ENCODE measurements at regions not wholly inside any gene's neighbourhood (a gene's known extent, or its start where the extent isn't known, plus 50 kb on each side); places are given as distances from the start of the nearest gene placed in this dataset.

DNA sequence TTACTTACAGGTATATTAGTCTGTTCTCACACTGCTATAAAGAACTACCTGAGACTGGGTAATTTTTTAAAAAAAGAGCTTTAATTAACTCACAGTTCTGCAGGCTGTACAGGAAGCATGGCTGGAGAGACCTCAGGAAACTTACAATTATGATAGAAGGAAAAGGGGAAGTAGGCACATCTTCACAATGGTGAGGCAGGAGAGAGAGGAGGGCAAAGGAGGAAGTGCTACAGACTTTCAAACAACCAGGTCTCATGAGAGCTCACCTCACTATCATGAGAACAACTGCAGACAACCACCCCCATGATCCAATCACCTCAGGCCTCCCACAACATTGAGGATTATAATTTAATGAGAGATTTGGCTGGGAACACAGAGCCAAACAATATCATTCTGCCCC lies 511.7 kb downstream of the SLITRK6 start:
- Histone ChIP-seq H3K27ac (ENCODE audit: low read length in 2 of 2) (no peak overlapping the region), H3K4me1 (ENCODE audit: control insufficient read depth in 2 of 2, insufficient read depth in 2 of 2, low read length in 2 of 2) (no peaks in the 10 kb centered on the region), H4K20me1 (ENCODE audit: control insufficient read depth, insufficient read depth, low read length, poor library complexity, severe bottlenecking) (no peaks in the 10 kb centered on the region), H2AFZ (ENCODE audit: insufficient read depth, low read depth, low read length, poor library complexity, severe bottlenecking) (no peak overlapping the region), H3K9me3 (ENCODE audit: control extremely low read depth in 1 of 3, control insufficient read depth in 2 of 3, insufficient read depth in 1 of 3, low read length in 2 of 3) (peaks cover 0 to 8% (median 0%) of the 10 kb centered on the region in 3 donors), H3K79me2 (ENCODE audit: control insufficient read depth, insufficient read depth, low read length) (no peaks in the 10 kb centered on the region), H3K27me3 (replicated peaks in 1 of 4; ENCODE audit: control extremely low read depth in 1 of 4, control insufficient read depth in 3 of 4, insufficient read depth in 4 of 4, low read length in 3 of 4) (no peaks in the 10 kb centered on the region), H3K9ac (ENCODE audit: low read length) (no peak overlapping the region), H3K36me3 (replicated peaks in 1 of 2; ENCODE audit: control extremely low read depth in 1 of 2, control insufficient read depth in 1 of 2, extremely low read depth in 1 of 2, insufficient read depth in 2 of 2, low read length in 1 of 2) (no peaks in the 10 kb centered on the region), H3K4me3 (ENCODE audit: control extremely low read depth in 1 of 5, extremely low read depth in 1 of 5, insufficient read depth in 1 of 5, low read depth in 2 of 5, low read length in 4 of 5) (no peak overlapping the region), H3K4me2 (replicated peaks; ENCODE audit: low read depth, low read length, poor library complexity, severe bottlenecking) (no peak overlapping the region)
- CTCF ChIA-PET = no interaction called here
- no peak overlapping the region for H3K27ac Mint-ChIP-seq
- ATAC-seq (ENCODE audit: low read depth) (no peak), DNase-seq (no peak)
- H3K27me3 Mint-ChIP-seq = no peaks in the 10 kb centered on the region
- TF ChIP-seq, protein P1, sequence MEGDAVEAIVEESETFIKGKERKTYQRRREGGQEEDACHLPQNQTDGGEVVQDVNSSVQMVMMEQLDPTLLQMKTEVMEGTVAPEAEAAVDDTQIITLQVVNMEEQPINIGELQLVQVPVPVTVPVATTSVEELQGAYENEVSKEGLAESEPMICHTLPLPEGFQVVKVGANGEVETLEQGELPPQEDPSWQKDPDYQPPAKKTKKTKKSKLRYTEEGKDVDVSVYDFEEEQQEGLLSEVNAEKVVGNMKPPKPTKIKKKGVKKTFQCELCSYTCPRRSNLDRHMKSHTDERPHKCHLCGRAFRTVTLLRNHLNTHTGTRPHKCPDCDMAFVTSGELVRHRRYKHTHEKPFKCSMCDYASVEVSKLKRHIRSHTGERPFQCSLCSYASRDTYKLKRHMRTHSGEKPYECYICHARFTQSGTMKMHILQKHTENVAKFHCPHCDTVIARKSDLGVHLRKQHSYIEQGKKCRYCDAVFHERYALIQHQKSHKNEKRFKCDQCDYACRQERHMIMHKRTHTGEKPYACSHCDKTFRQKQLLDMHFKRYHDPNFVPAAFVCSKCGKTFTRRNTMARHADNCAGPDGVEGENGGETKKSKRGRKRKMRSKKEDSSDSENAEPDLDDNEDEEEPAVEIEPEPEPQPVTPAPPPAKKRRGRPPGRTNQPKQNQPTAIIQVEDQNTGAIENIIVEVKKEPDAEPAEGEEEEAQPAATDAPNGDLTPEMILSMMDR (IDR thresholded peaks at IDR 0.05) = no peak
- no peak for TF ChIP-seq EZH2 (IDR thresholded peaks at IDR 0.05; ENCODE audit: borderline replicate concordance, insufficient read depth, low read depth, low read length, poor library complexity, severe bottlenecking)
- H3K4me1 Mint-ChIP-seq = no peaks in the 10 kb centered on the region
- intact Hi-C loops (cut with micrococcal nuclease) = no loop called here
- no peak overlapping the region for H3K4me3 Mint-ChIP-seq
- POLR2A ChIA-PET = no interaction called here
- H3K9me3 Mint-ChIP-seq (ENCODE audit: insufficient read depth) = peaks cover 6% of the 10 kb centered on the region

DNA sequence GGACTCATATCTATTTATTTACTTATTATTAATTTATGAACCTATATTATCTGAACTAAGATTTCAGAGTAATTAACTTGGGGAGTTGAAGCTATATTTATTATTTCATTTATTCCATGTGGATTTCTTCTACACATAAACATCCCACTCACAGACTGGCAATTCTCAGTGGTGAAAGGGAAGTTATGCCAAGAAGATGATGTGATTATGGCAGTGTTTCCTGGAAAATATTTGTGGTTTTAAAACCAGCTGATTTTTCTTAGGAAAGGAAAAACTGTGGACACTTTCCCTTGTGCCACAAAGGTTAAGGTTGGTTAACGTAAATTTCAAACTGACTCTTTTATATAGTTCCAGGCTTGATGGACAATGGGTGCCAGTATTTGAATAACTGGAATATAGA lies 513.1 kb downstream of the SLITRK6 start:
- intact Hi-C loops (cut with micrococcal nuclease) = no loop called here
- ChIA-PET POLR2A (no interaction called here), CTCF (no interaction called here)
- H3K79me2 ChIP-seq (ENCODE audit: control insufficient read depth, insufficient read depth, low read length) = no peaks in the 10 kb centered on the region
- no peak overlapping the region for H3K9ac ChIP-seq (ENCODE audit: low read length)
- WGBS (ENCODE audit: insufficient coverage) = no CpG with 5 or more reads among the region's 1 CpG
- peaks cover 6% of the 10 kb centered on the region for H3K9me3 Mint-ChIP-seq (ENCODE audit: insufficient read depth)
- H4K20me1 ChIP-seq (ENCODE audit: control insufficient read depth, insufficient read depth, low read length, poor library complexity, severe bottlenecking) = no peaks in the 10 kb centered on the region
- no peaks in the 10 kb centered on the region for H3K27me3 ChIP-seq (replicated peaks in 1 of 4; ENCODE audit: control extremely low read depth in 1 of 4, control insufficient read depth in 3 of 4, insufficient read depth in 4 of 4, low read length in 3 of 4)
- no peak overlapping the region for H3K4me2 ChIP-seq (replicated peaks; ENCODE audit: low read depth, low read length, poor library complexity, severe bottlenecking)
- no peak overlapping the region for H3K27ac ChIP-seq (ENCODE audit: low read length in 2 of 2)
- no peak for DNase-seq
- no peak overlapping the region for H3K4me3 ChIP-seq (ENCODE audit: control extremely low read depth in 1 of 5, extremely low read depth in 1 of 5, insufficient read depth in 1 of 5, low read depth in 2 of 5, low read length in 4 of 5)
- H3K9me3 ChIP-seq (ENCODE audit: control extremely low read depth in 1 of 3, control insufficient read depth in 2 of 3, insufficient read depth in 1 of 3, low read length in 2 of 3) = peaks cover 0 to 8% (median 0%) of the 10 kb centered on the region in 3 donors
- H3K4me1 ChIP-seq (ENCODE audit: control insufficient read depth in 2 of 2, insufficient read depth in 2 of 2, low read length in 2 of 2) = no peaks in the 10 kb centered on the region
- TF ChIP-seq, protein P1 (IDR thresholded peaks at IDR 0.05) = no peak
- TF ChIP-seq EZH2 (IDR thresholded peaks at IDR 0.05; ENCODE audit: borderline replicate concordance, insufficient read depth, low read depth, low read length, poor library complexity, severe bottlenecking) = no peak
- no peak overlapping the region for H2AFZ ChIP-seq (ENCODE audit: insufficient read depth, low read depth, low read length, poor library complexity, severe bottlenecking)
- H3K4me1 Mint-ChIP-seq = no peaks in the 10 kb centered on the region
- no peaks in the 10 kb centered on the region for H3K36me3 ChIP-seq (replicated peaks in 1 of 2; ENCODE audit: control extremely low read depth in 1 of 2, control insufficient read depth in 1 of 2, extremely low read depth in 1 of 2, insufficient read depth in 2 of 2, low read length in 1 of 2)
- H3K27me3 Mint-ChIP-seq = no peaks in the 10 kb centered on the region
- no peak for ATAC-seq (ENCODE audit: low read depth)
- no peak overlapping the region for H3K4me3 Mint-ChIP-seq
- H3K27ac Mint-ChIP-seq = no peak overlapping the region

All from B cell (primary cell).